ENCODE measurements at regions not wholly inside any gene's neighbourhood (a gene's known extent, or its start where the extent isn't known, plus 50 kb on each side); places are given as distances from the start of the nearest gene placed in this dataset.
"Not testable (repeated sequence)": the region's sequence is repeated elsewhere in the genome, so short reads cannot be mapped to it uniquely, and the experiment has no call there.

DNA sequence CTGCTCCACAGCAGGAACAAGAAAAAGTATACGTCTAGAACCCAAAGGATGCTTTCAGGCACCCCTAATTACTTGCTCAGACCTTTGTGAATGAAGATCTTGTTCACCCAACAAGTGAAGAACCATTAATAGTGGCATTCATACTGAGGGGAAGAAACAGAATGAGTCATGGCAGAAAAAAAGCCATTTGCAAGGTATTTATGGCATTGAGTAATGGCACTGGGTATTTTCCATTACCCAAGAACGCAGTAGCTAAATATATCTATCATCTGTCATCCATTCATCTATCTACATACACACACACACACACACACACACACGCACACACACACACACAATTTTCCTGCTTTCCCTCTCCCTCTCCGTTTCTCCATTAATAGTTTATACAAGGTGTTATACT lies 56.4 kb upstream of the XIRP2 start:
- no peak for DNase-seq (ENCODE audit: low spot score)

DNA sequence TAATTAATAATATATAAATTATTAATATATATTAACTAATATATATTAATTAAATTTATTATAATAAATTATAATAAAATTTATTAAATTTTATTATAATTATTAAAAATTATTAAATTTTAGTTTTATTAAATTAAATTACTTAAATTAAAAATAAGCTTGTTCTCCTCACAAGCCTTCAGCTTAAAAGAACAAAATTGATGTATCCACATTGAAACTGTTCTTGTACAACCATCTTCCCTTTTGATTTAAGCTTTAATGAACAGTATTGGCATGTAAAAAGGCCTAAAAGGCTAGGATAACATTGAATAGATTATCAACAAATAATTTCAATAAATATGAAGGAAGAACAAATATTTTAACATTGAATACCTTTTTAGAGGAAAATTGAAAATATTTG lies 62.4 kb upstream of the XIRP2 start:
- no peak for DNase-seq (ENCODE audit: low spot score)

DNA sequence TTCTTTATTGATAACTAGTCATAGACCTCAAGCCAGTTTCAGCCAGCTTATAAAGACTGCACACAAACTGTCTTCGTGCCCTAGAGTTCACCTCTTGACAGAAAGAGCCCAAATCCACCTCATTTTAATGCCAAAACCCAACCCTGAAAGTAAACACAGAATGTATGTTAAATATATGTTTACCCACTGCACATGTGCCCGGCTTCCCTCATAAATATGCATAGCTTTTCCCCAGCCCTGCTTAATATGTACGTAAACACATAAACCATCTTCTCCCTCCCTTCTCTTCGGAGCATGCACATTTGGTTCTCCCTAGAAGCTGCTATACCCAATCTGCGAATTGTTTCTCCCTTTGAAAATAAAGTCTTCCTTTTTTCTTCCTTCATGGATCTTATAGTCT lies 73.9 kb upstream of the XIRP2 start:
- no peak for DNase-seq (ENCODE audit: low spot score)

DNA sequence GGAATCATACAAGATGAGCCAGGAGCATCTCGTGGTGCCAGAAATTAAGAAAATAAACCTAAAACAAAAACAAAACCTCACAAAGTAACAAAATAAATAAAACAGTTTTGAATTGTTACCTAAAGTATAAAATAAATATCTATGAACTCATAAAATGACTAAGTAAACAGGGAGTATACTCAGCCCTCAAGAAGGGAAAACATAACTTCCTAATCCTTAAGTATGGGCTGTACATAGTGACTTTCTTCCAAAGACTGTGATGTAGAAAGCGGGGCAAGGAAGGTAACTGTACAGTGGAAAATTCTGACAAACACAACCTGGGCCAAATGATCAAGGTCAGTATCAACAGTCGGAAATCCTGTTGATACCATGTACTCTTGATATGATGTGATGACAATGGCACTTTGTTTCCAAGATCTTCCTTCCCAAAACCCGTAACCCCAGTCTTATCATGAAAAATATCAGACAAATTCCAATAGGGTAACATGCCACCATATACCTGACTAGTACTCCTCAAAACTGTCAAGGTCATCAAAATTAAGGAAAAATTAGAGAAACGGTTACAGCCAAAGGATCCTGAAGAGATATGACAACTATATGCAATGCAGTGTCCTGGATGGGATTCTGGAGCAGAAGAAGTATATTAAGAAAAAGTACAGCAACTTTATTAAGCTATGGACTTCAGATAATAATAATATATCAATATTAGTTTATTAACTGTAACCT lies 76.0 kb upstream of the XIRP2 start:
- no peak for DNase-seq (ENCODE audit: low spot score)

- DNase-seq (ENCODE audit: low spot score), result no peak
These were observed 82.5 kb upstream of the XIRP2 start for GRCh38 chr2:166805753-166806152.

DNA sequence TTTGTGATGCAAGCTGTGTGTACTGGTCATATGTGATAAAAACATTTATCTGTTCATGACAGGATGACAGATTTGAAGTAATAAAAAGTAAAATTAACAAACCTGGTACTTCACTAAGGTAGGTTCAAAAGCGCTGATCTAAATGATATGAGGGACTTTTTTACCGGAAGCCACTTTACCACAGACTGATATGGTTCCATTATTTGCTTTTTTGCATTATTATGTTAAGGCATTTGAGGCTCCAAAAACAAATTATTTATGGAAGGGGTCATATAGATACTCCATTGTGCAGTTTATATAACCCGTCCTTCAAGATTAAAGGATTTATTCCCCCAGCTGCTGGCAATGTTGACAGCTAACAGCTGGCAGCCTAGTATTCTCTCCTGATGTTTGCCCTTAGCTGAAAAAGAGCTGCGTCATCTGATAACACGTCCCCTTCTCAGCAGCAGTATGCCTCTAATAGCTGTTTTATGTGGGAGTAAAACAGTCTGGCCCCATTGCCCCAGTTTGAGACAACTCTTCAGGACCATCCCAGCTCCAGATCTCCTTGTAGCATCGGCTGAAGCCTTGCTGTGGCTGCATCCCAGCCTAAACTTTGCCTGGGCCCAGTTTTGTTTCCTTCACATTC lies 84.8 kb upstream of the XIRP2 start:
- no peak for DNase-seq (ENCODE audit: low spot score)

DNA sequence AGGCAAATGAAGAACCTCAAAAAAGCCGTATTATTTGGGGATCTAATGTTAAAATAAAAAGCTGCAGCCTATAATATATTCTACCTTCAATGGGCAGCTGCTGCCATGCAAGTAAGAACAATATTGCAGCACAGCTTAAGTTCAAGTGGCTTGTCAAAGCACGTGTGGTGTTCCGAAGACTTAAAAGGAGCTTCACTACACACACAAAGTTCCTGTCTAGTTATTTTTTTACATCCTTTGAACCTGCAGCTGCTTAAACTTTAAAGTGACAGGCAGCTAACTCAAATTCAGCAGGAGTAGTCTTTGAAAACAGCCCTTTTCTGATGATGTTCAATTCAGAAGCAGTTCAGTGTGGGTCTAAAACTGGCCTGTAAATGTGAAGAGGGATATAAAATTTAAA lies 85.8 kb upstream of the XIRP2 start:
- DNase-seq (ENCODE audit: low spot score), result no peak

GRCh38 chr2:166792808-166793207 lies 95.5 kb upstream of the XIRP2 start:
- no peak for DNase-seq (ENCODE audit: low spot score)

- DNase-seq (ENCODE audit: low spot score), result no peak
These were observed 101.6 kb upstream of the XIRP2 start for GRCh38 chr2:166786707-166787106.

DNA sequence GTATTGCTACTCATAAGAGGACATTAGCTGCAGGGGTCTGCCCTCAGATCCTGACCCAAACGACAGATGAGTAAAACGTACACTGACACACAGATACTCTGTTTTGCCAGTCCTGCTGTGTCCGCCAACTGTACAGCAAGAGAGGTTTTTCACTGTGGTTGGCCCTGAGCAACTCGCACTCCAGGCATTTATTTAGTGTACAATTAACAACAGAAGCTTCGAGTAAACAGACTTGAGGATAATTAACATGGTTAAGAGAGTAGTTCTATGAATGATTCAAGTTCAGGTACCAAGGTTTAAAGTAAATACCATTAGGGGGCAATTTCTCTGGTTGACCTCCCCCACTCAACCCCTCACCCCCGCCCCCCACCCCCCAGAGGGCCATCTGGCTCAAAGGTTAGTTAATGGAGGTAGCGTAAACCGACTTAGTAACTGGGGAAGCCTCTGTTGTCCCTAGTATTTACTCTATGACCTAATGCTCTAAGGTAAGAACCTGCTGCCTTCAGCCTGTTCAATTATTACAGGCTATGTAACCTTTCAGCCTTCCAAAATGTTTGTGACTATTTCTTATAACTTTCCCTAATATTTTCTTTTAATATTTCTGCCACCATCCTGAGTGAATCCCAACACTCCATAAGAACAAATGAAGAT lies 103.9 kb upstream of the XIRP2 start:
- no peak for DNase-seq (ENCODE audit: low spot score)

DNA sequence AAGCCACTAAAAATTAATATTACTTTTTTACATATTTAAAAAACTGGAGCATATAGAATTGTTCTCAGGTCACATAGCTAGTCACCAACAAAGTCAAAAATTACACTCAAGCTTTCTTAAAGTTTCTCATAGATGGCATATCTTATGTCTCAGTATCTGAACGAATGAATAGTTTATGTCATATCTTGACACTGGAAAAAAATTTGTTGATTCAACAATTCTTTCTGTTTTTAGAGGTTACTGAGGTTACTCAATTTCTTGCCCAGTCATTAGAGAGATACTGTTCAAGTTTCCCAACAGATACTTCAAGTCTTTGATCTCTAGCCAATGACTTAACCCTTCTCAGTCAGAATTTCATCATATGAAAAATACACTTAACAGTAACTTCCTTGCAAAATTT lies 113.1 kb upstream of the XIRP2 start:
- DNase-seq (ENCODE audit: low spot score), result no peak

- DNase-seq (ENCODE audit: low spot score), result no peak
These were observed 114.9 kb upstream of the XIRP2 start for GRCh38 chr2:166773308-166773949.

DNA sequence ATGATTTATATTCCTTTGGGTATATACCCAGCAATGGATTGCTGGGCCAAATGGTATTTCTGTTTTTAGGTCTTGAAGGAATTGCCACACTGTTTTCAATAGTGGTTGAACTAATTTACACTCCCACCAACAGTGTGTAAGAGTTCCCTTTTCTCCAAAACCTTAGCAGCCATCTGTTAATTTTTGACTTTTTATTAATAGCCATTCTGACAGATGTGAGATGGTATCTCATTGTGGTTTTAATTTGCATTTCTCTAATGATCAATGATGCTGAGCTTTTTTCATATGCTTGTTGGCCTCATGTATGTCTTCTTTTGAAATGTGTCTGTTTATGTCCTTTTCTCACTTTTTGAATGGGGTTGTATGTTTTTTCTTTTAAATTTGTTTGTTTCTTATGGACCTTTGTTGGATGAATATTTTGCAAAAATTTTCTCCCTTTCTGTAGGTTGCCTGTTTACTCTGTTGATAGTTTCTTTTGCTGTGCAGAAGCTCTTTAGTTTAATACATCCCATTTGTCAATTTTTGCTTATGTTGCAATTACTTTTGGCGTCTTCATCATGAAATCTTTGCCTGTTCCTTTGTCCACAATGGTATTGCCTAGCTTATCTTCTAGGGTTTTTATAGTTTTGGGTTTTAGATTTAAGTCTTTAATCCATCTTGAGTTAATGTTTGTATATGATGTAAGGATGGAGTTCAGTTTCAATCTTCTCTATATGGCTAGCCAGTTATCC lies 119.7 kb upstream of the XIRP2 start:
- no peak for DNase-seq (ENCODE audit: low spot score)

DNA sequence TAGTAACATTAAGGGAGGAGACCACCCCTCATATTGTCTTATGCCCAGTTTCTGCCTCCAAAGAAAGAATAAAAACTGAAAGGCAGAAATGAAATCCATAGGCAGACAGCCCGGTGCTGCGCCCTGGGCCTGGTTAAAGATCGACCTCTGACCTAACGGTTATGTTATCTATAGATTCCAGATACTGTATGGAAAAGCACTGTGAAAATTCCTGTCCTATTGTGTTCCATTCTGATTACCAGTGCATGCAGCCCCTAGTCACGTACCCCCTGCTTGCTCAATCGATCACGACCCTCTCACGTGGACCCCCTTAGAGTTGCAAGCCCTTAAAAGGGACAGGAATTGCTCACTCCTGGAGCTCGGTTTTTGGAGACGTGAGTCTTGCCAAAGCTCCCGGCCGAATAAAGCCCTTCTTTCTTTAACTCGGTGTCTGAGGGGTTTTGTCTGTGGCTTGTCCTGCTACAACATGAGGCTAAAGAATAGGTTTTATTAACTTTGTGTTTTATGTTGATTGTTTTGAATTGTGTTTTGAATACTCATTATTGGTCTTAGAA lies 121.4 kb upstream of the XIRP2 start:
- DNase-seq (ENCODE audit: low spot score), result not testable (repeated sequence)

GRCh38 chr2:166766220-166766619 lies 122.1 kb upstream of the XIRP2 start:
- DNase-seq (ENCODE audit: low spot score), result no peak

- DNase-seq (ENCODE audit: low spot score), result no peak
These were observed 123.1 kb upstream of the XIRP2 start for GRCh38 chr2:166765141-166765540.

GRCh38 chr2:166764702-166765101 lies 123.6 kb upstream of the XIRP2 start:
- DNase-seq (ENCODE audit: low spot score), result no peak

DNA sequence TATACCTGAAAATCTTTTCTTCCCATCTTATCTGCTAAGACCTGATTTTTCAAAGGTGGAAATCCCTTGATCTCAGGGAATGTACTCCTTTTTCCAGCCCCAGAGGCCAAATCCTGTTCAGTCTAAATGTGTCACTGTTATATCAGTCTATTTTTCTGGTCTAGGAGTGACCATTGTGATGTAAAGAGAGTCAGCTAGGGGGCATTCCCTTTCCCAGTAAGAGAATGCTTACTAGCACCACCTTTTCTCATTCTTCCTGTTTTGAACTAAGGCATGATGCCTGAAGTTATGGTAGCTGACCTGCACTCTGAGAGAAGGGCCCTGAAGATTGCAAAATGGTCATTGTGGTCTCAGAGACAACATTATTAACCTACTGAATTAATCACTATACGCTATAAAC lies 124.1 kb upstream of the XIRP2 start:
- no peak for DNase-seq (ENCODE audit: low spot score)

GRCh38 chr2:166762746-166763145 lies 125.5 kb upstream of the XIRP2 start:
- DNase-seq (ENCODE audit: low spot score), result no peak

DNA sequence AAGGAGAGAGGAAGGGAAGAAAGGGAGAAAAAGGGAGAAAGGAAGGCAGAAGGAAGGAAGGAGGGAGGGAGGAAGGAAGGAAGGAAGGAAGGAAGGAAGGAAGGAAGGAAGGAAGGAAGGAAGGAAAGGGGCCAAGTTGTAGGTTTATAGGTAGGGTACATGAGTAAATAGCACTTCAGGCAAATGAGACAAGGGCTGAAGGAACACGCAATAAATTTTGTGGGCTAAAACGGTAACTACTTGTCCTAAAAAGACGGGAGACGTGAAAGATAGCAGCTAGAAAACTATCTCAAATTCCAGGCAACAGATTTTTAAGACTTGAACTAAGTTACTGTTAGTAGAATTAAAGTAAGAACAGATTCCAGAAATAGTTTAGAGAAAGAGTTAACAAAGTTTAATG lies 129.3 kb upstream of the XIRP2 start:
- DNase-seq (ENCODE audit: low spot score), result no peak

GRCh38 chr2:166750624-166751023 lies 137.7 kb upstream of the XIRP2 start:
- no peak for DNase-seq (ENCODE audit: low spot score)

GRCh38 chr2:166744117-166744516 lies 144.2 kb upstream of the XIRP2 start:
- DNase-seq (ENCODE audit: low spot score), result not testable (repeated sequence)
